Adipocyte (in vitro differentiated cells): ENCODE measurements at regions not wholly inside any gene's neighbourhood (a gene's known extent, or its start where the extent isn't known, plus 50 kb on each side); places are given as distances from the start of the nearest gene placed in this dataset.

ENCODE experiments used
- DNase-seq: peaks from one replicate; pipeline ENCODE4 v3.0.0-alpha.2; 2015; ENCODE audit warnings: low read depth
- H3K27me3 ChIP-seq: replicated peaks from 2 replicates; pipeline ENCODE4 v1.7.0; 2013; ENCODE audit warnings: mild to moderate bottlenecking, low read length, moderate library complexity; ENCODE audit not compliant: control insufficient read depth, insufficient read depth
- H3K36me3 ChIP-seq: 2 replicates; pipeline ENCODE4 v1.7.0; 2013; ENCODE audit warnings: low read length, mild to moderate bottlenecking, moderate library complexity; ENCODE audit not compliant: control insufficient read depth, insufficient read depth, severe bottlenecking
- H3K4me1 ChIP-seq: 2 replicates; pipeline ENCODE4 v1.7.0; 2013; ENCODE audit warnings: mild to moderate bottlenecking, low read length, moderate library complexity; ENCODE audit not compliant: control insufficient read depth, insufficient read depth
- H3K4me3 ChIP-seq: 2 replicates; pipeline ENCODE4 v1.7.0; 2013; ENCODE audit warnings: mild to moderate bottlenecking, low read length, moderate library complexity
- H3K9ac ChIP-seq: 2 replicates; pipeline ENCODE4 v1.7.0; 2013; ENCODE audit warnings: mild to moderate bottlenecking, low read length, moderate library complexity
- H3K9me3 ChIP-seq: 2 replicates; pipeline ENCODE4 v1.7.0; 2013; ENCODE audit warnings: mild to moderate bottlenecking, low read length, moderate library complexity; ENCODE audit not compliant: control insufficient read depth

DNA sequence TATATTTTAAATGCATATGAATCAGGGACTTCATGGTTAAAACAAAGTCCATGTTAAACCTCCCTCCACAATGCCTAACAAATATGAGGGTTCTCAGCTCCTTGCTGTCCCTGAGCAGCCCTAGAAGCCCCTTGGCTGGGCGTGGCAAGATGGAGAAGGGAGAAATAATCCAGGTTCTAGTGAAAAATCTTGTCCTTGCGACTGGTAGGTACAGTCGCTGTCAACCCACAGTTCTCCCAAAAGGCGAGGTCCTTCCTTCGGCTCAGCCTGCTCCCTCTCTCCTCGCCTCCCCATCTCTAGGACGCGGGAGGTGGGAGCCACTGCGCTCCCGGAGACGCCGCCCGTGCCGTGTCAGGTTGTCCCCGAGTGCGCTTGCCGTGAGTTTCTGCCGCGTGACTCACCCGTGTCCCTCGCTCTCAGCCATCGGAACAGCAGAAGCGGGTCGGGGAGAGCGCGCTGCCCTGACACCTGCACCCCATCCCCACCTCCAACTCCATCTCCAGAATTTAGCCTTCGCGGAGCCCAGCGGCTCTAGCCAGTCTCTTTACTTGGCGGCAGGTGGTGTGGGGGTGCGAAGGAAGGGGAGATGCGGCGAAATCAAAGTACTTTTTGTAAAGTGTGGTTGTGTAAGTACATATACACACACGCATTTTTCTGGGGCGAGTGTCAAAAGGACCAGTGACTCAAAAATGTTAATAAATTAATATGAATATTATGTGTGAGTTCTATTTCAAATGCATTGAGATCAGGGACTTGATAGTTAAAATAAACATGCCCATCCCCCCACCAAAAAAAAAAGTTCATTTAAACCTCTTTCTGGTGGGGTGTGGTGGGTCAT lies 65.1 kb upstream of the TMEM17 start:
- DNase-seq: no peak
- H3K4me3 ChIP-seq: peak overlapping the region; percentile 55

GRCh38 chr2:62569907-62570841 lies 64.2 kb upstream of the TMEM17 start:
- no peaks in the 10 kb centered on the region for H3K9me3 ChIP-seq
- H3K4me1 ChIP-seq: peaks cover 29% of the 10 kb centered on the region
- no peaks in the 10 kb centered on the region for H3K36me3 ChIP-seq
- H3K27me3 ChIP-seq: no peaks in the 10 kb centered on the region
- H3K9ac ChIP-seq: no peak overlapping the region
- no peak for DNase-seq
- no peak overlapping the region for H3K4me3 ChIP-seq

More for the DNA sequence above, 65.1 kb upstream of the TMEM17 start:
- Histone ChIP-seq H3K9me3 (no peaks in the 10 kb centered on the region), H3K4me1 (peaks cover 38% of the 10 kb centered on the region), H3K27me3 (no peaks in the 10 kb centered on the region), H3K9ac (no peak overlapping the region), H3K36me3 (no peaks in the 10 kb centered on the region)

GRCh38 chr2:62568983-62569837 lies 63.2 kb upstream of the TMEM17 start:
- H3K4me1 ChIP-seq: peaks cover 28% of the 10 kb centered on the region
- no peaks in the 10 kb centered on the region for H3K9me3 ChIP-seq
- H3K4me3 ChIP-seq: no peak overlapping the region
- no peaks in the 10 kb centered on the region for H3K27me3 ChIP-seq
- no peaks in the 10 kb centered on the region for H3K36me3 ChIP-seq
- DNase-seq: peak; percentile 37
- H3K9ac ChIP-seq: no peak overlapping the region

- Histone ChIP-seq H3K36me3 (no peaks in the 10 kb centered on the region), H3K9ac (peak overlapping the region; percentile 45), H3K9me3 (no peaks in the 10 kb centered on the region), H3K4me1 (peaks cover 26% of the 10 kb centered on the region), H3K27me3 (no peaks in the 10 kb centered on the region), H3K4me3 (no peak overlapping the region)
- peak; percentile 32 for DNase-seq
These were observed 62.1 kb upstream of the TMEM17 start for GRCh38 chr2:62568074-62568473.

DNA sequence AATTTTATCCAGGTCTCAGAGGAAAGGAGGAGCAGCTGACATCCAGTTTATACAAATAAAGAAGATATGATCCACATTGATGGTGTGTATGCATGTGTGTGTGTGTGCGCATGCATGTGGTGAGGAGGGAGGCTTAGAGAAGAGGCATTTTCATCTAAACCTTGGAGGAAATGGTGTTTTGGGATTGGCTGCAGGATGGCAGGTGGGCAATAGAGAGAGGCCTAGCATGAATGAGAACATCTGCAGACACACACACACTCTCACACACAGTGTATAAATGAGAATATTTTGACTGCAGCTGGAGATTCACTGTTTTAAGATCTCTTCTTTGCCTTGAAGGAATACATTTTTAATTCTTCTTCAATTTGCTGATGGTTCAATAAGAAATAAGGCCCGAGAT lies 61.7 kb upstream of the TMEM17 start:
- no peak for DNase-seq
- H3K9me3 ChIP-seq: no peaks in the 10 kb centered on the region
- H3K36me3 ChIP-seq: no peaks in the 10 kb centered on the region
- no peaks in the 10 kb centered on the region for H3K27me3 ChIP-seq
- H3K4me1 ChIP-seq: peaks cover 25% of the 10 kb centered on the region
- peak overlapping the region; percentile 45 for H3K9ac ChIP-seq
- H3K4me3 ChIP-seq: peak overlapping the region; percentile 6

GRCh38 chr2:62566847-62567246 lies 60.9 kb upstream of the TMEM17 start:
- Histone ChIP-seq H3K4me3 (no peak overlapping the region), H3K4me1 (peaks cover 25% of the 10 kb centered on the region), H3K27me3 (no peaks in the 10 kb centered on the region), H3K36me3 (no peaks in the 10 kb centered on the region), H3K9me3 (no peaks in the 10 kb centered on the region), H3K9ac (no peak overlapping the region)
- DNase-seq: no peak

GRCh38 chr2:62565309-62565908 lies 59.4 kb upstream of the TMEM17 start:
- Histone ChIP-seq H3K4me1 (peaks cover 25% of the 10 kb centered on the region), H3K36me3 (no peaks in the 10 kb centered on the region)

GRCh38 chr2:62564380-62565137 lies 58.6 kb upstream of the TMEM17 start:
- H3K9me3 ChIP-seq: no peaks in the 10 kb centered on the region
- no peak overlapping the region for H3K4me3 ChIP-seq
- no peaks in the 10 kb centered on the region for H3K36me3 ChIP-seq
- H3K9ac ChIP-seq: no peak overlapping the region
- DNase-seq: no peak
- no peaks in the 10 kb centered on the region for H3K27me3 ChIP-seq
- H3K4me1 ChIP-seq: peaks cover 24% of the 10 kb centered on the region

More at GRCh38 chr2:62565309-62565908, 59.4 kb upstream of the TMEM17 start:
- Histone ChIP-seq H3K27me3 (no peaks in the 10 kb centered on the region), H3K9ac (no peak overlapping the region), H3K9me3 (no peaks in the 10 kb centered on the region), H3K4me3 (no peak overlapping the region)
- DNase-seq: no peak

DNA sequence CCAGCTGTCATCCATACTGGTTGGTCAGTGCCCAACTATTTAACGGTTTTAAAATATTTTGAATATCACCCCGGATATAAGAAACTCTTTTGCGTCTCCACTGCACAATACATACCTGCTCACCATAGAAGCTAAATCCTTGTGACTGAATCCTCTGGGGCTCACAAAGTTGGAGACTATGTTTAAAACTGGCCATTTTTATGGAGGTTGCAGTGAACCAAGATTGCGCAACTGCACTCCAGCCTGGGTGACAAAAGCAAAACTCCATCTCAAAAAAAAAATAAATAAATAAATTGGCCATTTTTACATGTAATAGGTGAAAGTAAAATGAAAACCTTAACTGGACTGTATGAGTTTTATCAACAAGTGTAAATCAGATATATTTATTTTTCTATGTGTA lies 55.6 kb upstream of the TMEM17 start:
- DNase-seq: no peak
- Histone ChIP-seq H3K4me1 (no peaks in the 10 kb centered on the region), H3K27me3 (no peaks in the 10 kb centered on the region), H3K9me3 (no peaks in the 10 kb centered on the region), H3K4me3 (no peak overlapping the region), H3K36me3 (no peaks in the 10 kb centered on the region), H3K9ac (no peak overlapping the region)

GRCh38 chr2:62559582-62559981 lies 53.6 kb upstream of the TMEM17 start:
- DNase-seq: no peak
- H3K36me3 ChIP-seq: no peaks in the 10 kb centered on the region
- no peak overlapping the region for H3K4me3 ChIP-seq
- H3K4me1 ChIP-seq: no peaks in the 10 kb centered on the region
- H3K9ac ChIP-seq: no peak overlapping the region
- no peaks in the 10 kb centered on the region for H3K27me3 ChIP-seq
- H3K9me3 ChIP-seq: no peaks in the 10 kb centered on the region
